GM18907 (cell line): ENCODE measurements at regions not wholly inside any gene's neighbourhood (a gene's known extent, or its start where the extent isn't known, plus 50 kb on each side); places are given as distances from the start of the nearest gene placed in this dataset.

Experiments used
- ATAC-seq: cut with Tn5 transposase; IDR thresholded peaks from one replicate; pipeline ENCODE4 v1.9.1; 2021; ENCODE audit warnings: mild to moderate bottlenecking, moderate library complexity; ENCODE audit not compliant: unreplicated experiment

DNA sequence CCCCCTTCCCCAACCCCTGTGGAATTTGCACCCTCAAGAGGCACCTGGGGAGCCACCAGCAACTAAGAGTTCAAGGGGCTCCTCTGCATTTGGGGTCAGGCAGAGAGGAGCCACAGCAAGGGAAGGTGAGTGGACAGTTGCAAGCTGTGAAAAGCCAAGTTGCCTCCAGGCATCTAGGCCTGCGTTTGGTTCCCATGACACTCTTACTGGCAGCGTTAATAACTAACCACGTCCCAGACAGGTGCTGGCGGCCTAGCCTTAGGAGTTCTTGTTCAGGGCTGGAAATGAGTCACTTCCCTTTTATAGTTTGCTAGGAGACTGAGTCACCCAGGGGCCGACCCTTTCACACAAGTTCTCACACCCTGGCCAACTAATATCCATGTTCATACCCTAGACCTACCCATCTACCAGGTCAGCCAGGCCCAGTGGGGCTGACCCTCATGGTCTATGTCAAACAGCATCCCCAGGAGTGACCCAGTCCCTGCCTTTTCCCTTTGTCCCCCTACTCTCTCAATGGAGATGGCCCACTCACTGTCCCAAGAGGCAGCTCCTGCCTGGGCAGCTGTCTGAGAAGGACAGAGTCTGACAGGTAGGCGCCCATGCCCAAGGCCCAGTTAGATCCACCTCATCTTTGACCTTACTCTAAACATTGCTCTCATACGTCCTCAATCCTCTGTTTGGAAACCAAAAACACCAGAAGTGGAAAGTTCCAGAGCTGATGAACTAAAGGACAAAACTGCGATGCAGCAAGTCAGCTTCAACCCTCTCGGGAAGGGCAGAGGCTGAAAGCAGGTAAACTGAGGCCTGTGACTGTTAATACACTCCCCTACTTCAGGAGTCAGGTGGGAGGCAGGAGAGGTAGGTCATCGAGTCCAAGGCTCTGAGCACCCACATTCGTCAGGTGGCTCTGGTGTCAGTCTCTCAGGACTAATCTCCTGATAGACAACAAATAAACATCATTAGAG is 300.6 kb downstream of the SOX9 start:
- peak; percentile 44 for ATAC-seq

DNA sequence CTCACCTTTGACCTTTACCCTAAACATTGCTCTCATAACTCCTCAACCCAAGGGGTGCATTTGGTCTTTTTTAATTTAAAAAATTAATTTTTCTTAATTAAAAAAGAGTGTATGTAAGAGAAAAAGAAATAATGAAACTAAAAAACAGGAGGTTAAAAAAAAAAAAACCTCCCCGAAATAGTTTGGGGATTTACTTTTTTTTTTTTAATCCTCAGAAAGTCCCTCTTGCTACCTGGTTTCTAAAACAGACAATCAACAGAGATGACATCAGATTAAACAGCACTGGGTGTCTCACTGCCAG is 301.3 kb downstream of the SOX9 start:
- no peak for ATAC-seq

DNA sequence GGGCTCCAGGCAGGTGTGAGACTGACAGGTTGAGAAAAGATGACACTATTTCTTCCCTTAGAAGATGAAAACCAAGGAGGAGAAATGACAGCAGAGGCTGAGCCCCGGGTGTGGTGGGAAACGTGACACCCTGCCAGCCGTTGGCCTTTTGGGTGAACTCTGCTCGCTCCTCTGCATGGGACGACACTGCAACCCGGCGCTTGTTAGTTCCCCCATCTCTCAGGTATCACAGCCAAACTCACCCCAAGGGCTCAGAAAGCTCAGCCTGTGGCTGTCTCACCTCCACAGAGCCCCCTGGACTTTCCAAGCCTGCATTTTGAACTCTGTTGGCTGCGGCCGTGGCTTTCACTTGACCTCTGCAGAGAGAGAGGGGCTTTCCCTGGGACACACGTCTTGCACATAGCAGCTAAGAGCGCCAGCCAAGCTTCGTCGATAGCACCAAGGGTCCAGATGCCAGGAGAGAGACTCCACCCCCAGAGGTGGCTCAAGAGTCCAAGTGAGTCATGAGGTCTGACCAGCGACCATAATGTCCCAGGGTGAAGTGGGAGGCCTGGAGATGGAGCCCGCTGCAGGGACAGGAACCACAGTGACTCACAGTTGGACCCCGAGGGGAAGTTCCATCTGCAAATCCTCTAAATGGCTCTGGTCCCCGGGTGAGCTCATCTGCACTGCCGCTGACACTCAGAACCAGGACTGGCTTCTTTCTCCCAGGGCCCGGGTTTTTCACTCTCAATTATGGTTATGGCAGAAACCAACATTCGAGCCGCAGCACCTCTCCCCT is 301.9 kb downstream of the SOX9 start:
- ATAC-seq, result peak; percentile 60

DNA sequence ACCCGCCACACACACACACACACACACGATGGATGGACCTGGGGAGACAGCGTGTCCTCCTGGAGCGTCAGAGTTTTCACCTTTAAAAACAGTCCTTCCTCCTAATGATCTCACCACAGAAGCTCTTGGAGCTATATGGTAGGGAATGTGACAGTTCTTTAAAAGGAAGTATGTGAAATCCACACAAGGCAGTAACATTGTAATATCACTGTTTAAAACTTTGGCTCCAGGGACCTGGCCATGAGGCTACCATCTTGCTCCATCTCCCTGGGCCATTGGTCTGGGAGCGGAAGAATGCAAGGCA is 302.4 kb downstream of the SOX9 start:
- no peak for ATAC-seq

DNA sequence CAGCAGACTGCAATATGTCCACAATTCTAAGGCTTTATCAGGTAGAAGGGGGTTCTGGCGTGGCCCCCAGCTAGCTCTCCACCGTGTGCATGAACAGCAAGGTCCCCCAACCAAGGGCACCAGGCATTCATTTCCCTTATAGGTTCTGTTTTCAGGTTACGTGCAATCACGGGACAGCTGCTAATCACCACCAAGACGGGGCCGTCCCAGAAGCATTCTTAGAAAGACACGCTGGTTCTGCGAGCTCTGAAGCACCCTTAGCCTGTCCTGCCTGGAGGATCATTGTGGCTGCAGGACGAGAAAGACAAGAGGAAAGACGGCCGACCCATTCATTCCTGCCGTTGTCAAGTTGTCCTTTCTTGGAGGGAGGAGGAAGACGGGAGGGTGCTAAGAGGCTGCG is 302.9 kb downstream of the SOX9 start:
- no peak for ATAC-seq

DNA sequence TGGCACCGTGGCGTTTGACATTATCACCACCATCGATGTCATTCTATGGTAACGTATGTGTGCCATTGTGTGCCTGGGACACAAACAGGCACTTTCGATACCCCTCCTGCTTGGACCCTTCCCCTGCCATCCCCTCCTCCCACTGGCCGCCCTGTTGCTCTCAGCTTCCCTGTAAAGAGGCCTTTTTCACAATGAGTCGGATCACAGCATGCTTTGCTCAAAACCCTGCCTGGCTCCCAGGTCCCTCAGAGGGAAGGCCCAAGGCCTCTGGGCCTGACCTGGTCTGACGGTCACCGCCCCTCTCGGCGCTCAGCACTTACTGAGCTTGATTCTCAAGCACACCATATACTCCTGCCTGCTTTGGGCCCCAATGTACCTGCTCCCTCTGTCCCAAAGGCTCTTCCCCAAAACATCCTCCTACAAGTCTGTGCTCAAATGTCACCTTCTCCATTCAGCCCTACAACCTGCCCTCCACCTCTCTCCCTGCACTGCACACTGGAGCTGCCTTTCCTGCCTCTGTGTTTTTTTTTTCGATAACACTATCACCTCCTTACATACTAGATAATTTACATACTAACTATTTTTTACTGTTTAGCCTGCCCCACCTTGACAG is 303.8 kb downstream of the SOX9 start:
- ATAC-seq, result no peak

DNA sequence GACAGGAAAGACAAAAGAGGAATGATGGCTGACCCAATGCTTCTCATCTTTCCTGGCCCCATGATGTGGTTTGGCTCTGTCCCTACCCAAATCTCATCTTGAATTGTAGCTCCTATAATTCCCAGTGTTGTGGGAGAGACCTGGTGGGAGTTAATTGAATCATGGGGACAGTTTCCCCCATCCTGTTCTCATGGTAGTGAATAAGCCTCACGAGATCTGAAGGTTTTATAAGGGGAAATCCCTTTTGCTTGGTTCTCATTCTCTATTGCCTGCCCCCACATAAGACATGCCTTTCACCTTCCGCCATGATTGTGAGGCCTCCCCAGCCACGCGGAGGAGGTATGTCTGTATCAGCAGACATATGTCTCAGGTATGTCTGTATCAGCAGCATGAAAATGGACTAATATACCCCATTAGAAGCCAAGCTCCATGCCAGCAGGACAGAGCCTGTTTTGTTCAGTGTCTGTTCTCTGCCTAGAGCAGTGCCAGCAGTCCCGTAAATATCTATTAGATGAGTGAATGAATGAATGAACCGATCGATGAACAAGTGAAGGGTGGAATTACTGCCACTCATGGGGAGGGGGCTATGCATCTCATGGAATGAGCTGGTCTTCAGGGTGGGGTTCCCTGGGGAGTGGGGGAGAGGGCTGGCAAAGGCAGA is 304.4 kb downstream of the SOX9 start:
- no peak for ATAC-seq

DNA sequence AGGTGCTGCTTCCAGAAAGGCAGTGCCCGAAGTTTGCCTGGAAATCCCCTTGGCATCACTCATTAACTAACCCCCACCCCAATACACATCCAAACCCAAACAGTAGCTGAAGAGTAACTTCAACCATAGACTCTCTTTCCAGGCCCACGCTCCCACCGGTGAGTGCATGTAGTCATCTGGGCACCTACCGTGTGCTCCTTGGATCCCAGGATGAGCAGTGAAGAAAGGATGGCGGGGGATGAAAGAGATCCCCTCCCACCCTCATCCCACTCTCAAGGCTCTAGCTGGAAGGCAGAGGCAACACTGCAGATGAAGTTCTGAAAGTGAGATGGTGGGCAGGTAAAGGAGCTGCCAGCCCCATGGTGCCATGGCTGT is 305.0 kb downstream of the SOX9 start:
- no peak for ATAC-seq

DNA sequence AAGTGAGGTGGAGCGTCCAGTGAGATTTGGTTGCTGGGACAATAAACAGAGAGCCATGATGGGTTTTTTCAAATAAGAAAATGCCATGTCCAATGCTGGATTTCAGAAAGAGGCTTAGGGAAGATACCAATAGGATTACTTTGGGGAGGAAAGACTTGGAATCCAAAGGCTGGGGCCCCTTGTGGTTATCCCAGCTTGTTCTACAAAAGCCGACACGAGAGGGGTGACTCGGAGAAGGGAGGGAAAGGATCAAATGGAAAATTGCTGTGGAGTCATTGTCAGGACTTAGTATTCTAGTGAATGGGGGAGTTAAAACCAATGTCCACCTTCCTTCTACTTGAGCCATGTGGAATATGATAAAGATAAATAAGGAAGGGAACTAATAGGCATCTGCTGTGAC is 305.5 kb downstream of the SOX9 start:
- ATAC-seq, result no peak

DNA sequence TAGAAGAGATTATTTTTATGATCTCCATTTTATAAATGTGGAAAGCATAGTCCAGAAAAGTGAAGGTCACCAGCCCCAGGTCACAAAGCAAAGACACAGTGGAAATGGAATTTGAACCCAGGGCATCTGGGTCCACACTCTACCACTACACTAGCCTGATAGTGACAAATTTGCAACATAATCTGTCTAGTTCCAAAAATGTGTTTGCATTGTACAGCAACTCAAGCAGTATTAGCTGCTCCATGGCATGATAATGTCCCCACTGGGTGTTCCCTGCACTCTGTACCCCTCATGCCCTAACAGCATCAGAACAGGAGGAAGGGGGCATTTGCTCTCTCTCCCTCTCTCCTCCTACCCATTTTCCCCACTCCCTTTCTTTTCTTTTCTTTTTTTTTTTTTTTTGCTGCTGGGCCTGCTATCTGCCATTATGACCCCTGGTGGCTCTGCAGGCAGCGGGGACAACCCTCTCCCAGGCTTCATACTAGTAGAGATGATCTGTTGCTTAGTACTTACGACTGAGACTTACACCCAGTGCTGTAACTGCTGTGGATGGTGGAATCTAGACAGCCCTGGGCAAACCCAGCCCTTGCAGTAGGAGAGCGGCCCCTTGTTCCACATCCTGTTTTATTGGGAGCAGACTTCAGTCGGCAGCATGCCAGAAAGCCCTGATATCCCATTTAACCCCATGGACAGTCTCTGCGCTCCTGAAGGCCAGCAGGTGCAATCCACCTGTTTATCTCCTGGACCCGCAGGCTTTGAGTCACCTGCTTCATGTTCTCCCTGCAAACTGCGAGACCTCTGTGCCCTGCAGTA is 306.3 kb downstream of the SOX9 start:
- ATAC-seq, result no peak

DNA sequence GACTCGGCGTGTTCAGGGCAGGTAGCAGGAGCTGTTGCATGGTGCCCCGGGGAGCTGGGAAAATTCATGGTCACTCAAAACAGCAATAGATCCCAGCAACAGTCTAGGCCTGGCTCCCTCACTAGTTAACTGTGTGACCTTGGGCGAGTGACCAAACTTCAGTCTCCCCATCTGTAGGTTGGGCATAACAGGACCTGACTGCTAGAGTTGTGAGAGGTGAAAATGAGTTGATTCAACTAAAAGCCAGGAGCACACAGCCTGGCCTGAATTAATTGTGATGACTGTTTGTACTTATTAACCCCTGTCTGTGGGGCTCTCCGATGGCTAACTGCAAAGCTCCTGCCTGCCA is 306.9 kb downstream of the SOX9 start:
- no peak for ATAC-seq

DNA sequence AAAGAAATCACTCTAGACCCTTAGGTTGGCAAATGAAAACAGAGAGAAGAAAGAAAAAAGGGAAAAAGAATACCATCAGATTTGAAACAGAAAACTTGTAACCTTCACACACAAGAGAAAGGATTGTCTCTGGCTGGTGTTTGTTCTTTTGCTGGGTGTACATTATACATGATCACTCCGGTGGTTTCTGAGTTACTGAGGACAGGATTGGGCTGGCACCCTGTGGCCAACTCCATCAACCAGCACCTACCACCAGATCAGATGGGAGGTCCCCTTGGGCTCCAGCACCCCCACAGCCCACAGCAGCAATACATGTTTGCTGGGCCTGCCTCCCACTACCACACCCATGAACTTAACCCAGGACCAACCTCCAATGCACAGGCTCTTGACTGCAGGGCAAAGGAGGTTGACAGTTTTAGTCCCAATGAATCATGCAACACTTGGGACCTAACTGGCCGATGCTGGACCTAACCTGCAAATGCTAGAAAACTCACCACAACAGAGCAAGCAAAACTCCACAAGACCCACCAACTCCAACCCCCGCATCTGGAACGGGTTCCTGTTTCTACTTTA is 308.3 kb downstream of the SOX9 start:
- no peak for ATAC-seq

DNA sequence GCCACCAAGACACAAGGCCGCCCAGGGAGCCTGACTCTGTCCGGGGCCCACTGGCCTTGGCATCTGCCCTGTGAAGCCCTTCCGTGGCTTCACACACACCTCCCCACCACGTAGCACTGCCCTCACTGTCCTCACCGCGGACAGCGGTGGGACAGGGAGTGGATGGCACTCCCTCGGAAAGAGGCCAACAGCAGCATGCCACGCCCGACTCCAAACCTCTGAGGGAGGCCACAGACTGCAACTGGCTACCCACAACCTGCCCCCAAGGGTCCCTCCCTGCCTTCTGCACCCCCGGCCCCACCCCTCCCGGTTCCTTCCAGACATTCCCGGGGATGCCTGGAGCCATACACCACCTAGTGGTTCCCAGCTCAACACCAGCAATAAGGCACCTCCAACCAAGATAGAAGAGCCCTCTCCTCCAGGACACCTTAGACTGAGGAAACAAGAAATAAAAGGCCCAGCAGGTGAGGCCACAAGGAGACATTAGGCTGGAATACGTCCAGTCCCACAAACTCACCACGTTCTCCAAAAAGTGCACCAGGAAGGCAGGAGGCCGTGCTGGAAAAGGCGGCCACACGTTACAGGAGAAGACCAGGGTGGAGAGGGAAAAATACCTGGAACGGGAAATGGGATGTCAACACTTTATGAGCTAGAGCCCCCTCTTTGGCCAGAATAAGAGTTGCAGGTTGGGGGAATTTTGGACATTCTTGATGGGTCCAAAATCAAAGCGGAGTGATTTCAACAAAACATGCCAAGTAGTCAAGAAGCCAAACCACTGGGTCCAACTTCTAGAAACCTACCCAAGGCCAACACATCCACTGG is 310.0 kb downstream of the SOX9 start:
- no peak for ATAC-seq

DNA sequence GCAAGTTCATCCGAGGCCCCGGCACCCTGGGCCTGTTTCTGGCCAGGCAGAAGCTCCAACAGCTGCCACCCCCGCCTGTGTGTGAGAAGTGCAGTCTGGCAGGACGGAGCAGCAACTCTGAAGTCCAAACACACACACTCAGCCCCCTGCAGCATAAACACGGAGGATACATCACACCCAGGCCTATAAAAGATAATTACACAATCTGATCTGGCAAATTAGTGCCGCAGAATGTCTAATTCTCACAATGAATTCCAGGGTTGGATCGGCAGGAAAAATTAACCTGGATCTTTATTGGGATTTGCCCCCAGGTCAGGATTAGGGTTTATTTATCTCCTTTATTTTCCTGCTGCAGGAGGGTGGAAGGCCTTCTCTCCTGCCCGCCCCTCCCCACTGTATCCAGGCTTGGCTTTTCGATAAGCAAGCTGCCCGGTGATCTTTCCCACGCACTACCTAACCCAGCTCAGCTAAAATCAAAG is 311.4 kb downstream of the SOX9 start:
- ATAC-seq, result no peak

DNA sequence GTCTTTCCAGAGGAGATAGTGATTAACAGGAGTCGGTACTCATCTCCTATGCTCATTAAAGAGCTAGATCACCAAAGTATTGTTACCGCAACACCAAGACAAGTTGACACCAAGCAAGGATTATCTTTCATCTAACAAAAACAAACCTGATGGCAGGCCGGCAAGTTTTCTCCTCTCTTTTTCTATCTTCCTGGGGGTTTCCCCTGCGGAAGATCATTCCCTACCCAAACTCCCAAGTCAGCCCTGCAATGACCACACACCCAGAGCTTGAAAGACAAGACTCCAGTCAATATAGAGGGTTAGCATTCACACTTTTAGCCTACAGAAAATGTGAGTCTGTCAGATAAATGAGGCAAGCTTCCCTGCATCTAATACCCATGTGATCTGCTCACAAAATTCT is 312.1 kb downstream of the SOX9 start:
- ATAC-seq, result no peak

DNA sequence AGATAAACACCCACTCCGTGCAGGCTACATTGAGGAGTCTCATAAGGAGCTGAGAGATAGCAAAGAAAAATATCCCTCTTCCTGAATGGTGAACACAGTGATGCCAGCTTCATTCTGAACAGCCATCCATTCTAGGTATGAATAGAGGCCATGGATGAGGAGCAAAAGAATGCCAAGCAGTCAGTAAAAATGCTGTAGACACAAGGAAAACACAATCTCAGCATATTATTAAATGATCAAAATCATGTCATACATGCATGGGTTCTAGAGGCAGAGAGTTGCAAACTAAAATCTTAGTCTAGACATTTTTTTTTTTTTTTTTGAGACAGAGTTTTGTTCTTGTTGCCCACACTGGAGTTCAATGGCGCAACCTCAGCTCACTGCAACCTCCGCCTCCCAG is 313.0 kb downstream of the SOX9 start:
- no peak for ATAC-seq

DNA sequence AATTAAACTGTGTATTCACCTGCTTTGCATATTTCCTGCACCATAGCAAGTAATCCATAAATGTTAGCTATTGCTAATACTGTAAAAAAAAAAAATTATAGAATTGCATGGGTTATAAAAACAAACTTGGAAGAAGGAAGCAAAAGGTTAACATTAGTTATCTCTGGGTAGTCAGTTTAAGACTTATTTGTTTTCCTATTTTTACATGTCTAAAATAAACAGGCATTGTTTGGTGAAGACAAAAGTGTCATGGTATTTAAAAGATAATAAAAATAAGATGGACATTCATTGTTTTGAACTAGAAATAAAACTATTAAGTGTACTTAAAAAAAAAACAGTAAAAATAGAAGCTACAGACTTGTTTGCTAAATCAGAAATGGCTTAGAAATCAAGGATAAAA is 313.8 kb downstream of the SOX9 start:
- no peak for ATAC-seq

DNA sequence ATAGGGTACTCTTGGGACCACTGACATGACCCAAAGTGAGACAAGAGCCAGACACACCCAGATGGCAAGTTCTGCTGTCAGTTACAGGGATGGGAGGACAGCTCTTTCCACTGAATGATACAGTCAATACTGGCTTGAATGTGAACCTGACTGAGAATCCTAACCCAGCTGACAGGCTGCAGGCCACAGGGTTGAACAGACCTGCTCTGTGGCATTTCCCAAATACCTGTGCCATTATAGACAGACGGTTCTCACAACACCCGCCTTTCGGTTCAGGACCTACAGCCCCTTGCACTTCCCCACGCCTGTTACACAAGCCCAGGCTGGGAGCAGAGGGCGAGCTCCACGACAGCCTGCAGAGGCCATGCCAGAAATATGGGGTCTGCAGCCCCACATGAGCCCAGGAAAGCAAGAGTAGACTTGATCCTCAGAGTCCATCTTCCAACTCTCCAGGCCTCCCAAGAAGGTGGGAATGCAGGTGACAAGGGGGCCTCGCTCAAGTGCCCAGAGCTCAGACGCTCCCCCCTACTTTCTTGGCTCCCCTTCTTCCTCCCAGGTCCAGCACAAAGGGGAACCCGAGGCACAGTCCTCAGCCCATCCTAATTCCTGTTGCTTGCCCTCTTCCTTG is 314.3 kb downstream of the SOX9 start:
- ATAC-seq, result no peak

DNA sequence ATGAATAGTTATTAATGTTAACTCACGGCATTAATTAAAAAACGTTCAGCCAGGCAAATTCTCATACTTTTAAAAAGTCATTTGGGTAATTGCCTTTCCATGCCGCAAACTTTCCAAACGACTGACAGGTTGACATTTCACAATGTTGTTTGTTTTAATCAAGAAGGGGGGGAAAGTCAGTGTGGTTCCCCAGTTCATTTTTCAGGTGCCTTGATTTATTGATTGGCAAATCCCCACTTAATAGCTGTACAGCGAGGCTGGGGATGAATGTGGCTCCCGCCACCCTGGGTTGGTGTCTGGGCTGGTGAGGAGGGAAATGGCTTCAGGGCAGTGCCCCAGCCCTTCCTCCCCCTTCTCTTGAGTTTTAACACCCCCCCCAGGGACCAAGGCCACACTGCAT is 318.0 kb downstream of the SOX9 start:
- no peak for ATAC-seq
